ENCODE measurements at regions not wholly inside any gene's neighbourhood (a gene's known extent, or its start where the extent isn't known, plus 50 kb on each side); places are given as distances from the start of the nearest gene placed in this dataset.

- TF ChIP-seq, protein P1, sequence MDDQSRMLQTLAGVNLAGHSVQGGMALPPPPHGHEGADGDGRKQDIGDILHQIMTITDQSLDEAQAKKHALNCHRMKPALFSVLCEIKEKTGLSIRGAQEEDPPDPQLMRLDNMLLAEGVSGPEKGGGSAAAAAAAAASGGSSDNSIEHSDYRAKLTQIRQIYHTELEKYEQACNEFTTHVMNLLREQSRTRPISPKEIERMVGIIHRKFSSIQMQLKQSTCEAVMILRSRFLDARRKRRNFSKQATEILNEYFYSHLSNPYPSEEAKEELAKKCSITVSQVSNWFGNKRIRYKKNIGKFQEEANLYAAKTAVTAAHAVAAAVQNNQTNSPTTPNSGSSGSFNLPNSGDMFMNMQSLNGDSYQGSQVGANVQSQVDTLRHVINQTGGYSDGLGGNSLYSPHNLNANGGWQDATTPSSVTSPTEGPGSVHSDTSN (IDR thresholded peaks at IDR 0.05; ENCODE audit: insufficient replicate concordance, low read depth, low read length), result no peak
- TF ChIP-seq EP300 (IDR thresholded peaks at IDR 0.05; ENCODE audit: borderline replicate concordance in 1 of 2, control insufficient read depth in 1 of 2, low read depth in 2 of 2, low read length in 2 of 2) (no peak), CEBPB (IDR thresholded peaks at IDR 0.05; ENCODE audit: borderline replicate concordance in 1 of 2, low read depth in 2 of 2, low read length in 2 of 2) (no peak), YY1 (IDR thresholded peaks at IDR 0.05; ENCODE audit: low read depth, low read length) (no peak), SIN3A (IDR thresholded peaks at IDR 0.05; ENCODE audit: low read depth, low read length) (no peak), TARDBP (IDR thresholded peaks at IDR 0.05; ENCODE audit: borderline replicate concordance) (no peak)
- TF ChIP-seq, protein P2, sequence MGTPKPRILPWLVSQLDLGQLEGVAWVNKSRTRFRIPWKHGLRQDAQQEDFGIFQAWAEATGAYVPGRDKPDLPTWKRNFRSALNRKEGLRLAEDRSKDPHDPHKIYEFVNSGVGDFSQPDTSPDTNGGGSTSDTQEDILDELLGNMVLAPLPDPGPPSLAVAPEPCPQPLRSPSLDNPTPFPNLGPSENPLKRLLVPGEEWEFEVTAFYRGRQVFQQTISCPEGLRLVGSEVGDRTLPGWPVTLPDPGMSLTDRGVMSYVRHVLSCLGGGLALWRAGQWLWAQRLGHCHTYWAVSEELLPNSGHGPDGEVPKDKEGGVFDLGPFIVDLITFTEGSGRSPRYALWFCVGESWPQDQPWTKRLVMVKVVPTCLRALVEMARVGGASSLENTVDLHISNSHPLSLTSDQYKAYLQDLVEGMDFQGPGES (IDR thresholded peaks at IDR 0.05), result no peak
Observed at GRCh38 chr17:10932938-10933337, 95.1 kb upstream of the PIRT start.
